GM18519 (cell line): ENCODE measurements at regions not wholly inside any gene's neighbourhood (a gene's known extent, or its start where the extent isn't known, plus 50 kb on each side); places are given as distances from the start of the nearest gene placed in this dataset.

Source experiments
- ATAC-seq: cut with Tn5 transposase; IDR thresholded peaks from one replicate; pipeline ENCODE4 v1.9.1; 2021; ENCODE audit warnings: mild to moderate bottlenecking, moderate library complexity; ENCODE audit not compliant: unreplicated experiment, low FRiP score

GRCh38 chr2:146890491-146890890 is 954.3 kb upstream of the ACVR2A start:
- ATAC-seq, result no peak

GRCh38 chr2:146879882-146880281 is 964.9 kb upstream of the ACVR2A start:
- ATAC-seq, result no peak

GRCh38 chr2:146874260-146874658 is 970.6 kb upstream of the ACVR2A start:
- ATAC-seq, result no peak

GRCh38 chr2:146873646-146874259 is 971.1 kb upstream of the ACVR2A start:
- no peak for ATAC-seq

GRCh38 chr2:146873056-146873455 is 971.8 kb upstream of the ACVR2A start:
- ATAC-seq, result no peak

GRCh38 chr2:146870691-146871090 is 974.1 kb upstream of the ACVR2A start:
- no peak for ATAC-seq

- ATAC-seq, result no peak
These were observed 975.5 kb upstream of the ACVR2A start for GRCh38 chr2:146869328-146869727.

GRCh38 chr2:146868051-146868450 is 976.8 kb upstream of the ACVR2A start:
- ATAC-seq, result no peak

GRCh38 chr2:146867477-146867986 is 977.3 kb upstream of the ACVR2A start:
- ATAC-seq, result no peak

- no peak for ATAC-seq
These were observed 990.9 kb upstream of the ACVR2A start for GRCh38 chr2:146853741-146854444.

GRCh38 chr2:146852661-146853060 is 992.2 kb upstream of the ACVR2A start:
- no peak for ATAC-seq

- no peak for ATAC-seq
These were observed 994.1 kb upstream of the ACVR2A start for GRCh38 chr2:146850746-146851145.

- no peak for ATAC-seq
These were observed 997.0 kb upstream of the ACVR2A start for GRCh38 chr2:146847846-146848245.

GRCh38 chr2:146844226-146844990 is 1000.4 kb upstream of the ACVR2A start:
- ATAC-seq, result no peak

- ATAC-seq, result no peak
These were observed 1007.0 kb upstream of the ACVR2A start for GRCh38 chr2:146837857-146838256.

GRCh38 chr2:146826388-146826787 is 1018.4 kb upstream of the ACVR2A start:
- ATAC-seq, result no peak

- no peak for ATAC-seq
These were observed 1023.0 kb upstream of the ACVR2A start for GRCh38 chr2:146821836-146822316.

- ATAC-seq, result no peak
These were observed 1024.2 kb upstream of the ACVR2A start for GRCh38 chr2:146820672-146821071.

GRCh38 chr2:146818122-146818521 is 1026.7 kb upstream of the ACVR2A start:
- no peak for ATAC-seq

- no peak for ATAC-seq
These were observed 1027.2 kb upstream of the ACVR2A start for GRCh38 chr2:146817613-146818012.

- ATAC-seq, result no peak
These were observed 1029.9 kb upstream of the ACVR2A start for GRCh38 chr2:146814971-146815370.
